Activated naive CD4-positive, alpha-beta T cell treated with Interleukin-2 at 50 U/mL for 16 hours (primary cell): ENCODE measurements at regions not wholly inside any gene's neighbourhood (a gene's known extent, or its start where the extent isn't known, plus 50 kb on each side); places are given as distances from the start of the nearest gene placed in this dataset.

ENCODE experiments used
- DNase-seq: peaks from one replicate; pipeline ENCODE4 v3.0.0-alpha.2; 2020

DNA sequence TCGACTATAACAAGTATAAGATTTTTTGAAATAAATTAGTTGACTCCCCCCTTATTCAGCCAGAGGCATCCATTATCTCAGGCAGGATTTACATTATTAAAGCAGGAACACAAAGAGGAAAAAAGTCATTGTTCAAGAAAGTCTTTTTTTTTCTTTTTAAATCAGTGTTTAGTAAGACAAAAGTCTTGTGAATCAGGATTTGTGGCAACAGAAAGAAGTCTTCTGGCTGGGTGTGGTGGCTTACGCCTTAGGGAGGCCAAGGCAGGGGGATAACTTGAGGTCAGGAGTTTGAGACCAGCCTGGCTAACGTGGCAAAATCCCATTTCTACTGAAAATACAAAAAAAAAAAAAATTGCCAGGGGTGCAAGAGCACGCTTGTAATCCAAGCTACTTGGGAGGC, 505.5 kb downstream of the LMO4 start:
- DNase-seq, result no peak

DNA sequence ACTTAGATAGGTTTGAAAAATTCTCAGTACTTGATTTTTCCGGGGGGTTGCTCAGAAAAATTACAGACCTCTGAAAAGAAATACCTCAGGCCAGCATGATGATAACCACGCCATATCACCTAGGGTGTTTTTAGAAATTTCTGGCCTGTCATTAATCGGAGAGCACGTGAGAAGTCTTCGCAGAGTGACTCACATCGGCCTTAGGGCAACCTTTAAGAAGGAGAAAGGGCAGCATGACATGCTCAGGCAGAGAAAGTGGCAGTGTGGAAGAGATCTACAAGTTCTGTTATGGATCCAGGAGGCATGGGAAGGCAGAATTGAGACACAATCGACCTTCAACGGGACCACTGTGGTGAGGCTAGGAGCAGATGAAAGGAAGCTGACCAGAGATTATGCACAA, 506.3 kb downstream of the LMO4 start:
- DNase-seq, result no peak

- no peak for DNase-seq
These were observed 512.1 kb downstream of the LMO4 start for GRCh38 chr1:87840767-87841166.

DNA sequence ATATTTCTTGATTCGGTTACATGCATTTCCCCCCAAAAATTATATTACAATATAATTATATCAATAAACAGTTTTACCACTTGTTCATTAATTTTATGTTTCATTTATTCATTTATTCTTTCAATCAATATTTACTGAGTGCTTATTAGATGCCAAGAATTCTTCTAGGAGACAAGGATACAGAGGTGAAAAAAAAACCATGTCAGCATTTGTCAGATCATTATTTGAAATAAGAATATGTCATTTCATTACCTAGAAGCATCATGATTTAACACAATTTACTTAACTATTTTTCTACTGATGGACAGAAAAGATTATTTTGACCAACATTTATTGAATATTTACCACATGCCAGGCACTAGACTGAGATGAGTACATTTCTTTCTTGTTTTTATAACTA, 512.7 kb downstream of the LMO4 start:
- no peak for DNase-seq

- no peak for DNase-seq
These were observed 513.5 kb downstream of the LMO4 start for GRCh38 chr1:87842156-87842555.

DNA sequence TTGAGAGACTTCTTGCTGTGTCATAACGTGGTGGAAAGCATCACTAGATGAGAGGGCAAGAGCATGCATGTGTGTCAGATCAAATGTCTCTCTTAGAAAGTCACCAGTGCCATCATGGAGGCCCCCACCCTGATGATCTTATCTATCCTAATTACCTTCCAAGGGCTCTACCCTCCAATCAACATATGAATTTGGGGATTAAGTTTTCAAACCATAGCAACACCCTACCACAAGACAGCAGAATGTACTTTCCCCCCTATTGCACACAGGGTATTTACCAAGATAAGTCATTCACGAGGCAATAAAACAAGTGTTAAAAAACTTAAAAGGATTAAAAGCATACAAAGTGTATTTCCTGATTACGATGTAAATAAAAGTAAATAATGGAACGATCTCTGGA, 515.6 kb downstream of the LMO4 start:
- no peak for DNase-seq

DNA sequence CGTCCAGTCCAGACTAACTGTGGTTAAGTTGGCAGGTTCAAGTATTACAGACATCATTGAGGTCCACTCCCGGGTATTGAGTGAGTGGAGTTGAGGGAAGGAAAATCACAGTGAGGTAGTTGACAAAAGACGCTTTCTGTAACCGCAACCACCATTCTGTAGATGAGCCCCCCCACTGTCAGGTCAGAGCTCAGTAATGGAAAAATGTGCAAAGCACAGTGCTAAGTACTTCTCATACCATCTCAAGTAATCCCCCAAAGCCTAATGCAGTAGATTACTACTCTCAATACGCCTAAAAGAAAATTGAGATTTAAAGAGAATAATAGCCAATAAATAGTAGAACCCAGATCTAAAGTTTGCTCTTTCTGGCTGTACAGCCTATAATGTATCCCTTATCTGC, 522.8 kb downstream of the LMO4 start:
- DNase-seq, result no peak

DNA sequence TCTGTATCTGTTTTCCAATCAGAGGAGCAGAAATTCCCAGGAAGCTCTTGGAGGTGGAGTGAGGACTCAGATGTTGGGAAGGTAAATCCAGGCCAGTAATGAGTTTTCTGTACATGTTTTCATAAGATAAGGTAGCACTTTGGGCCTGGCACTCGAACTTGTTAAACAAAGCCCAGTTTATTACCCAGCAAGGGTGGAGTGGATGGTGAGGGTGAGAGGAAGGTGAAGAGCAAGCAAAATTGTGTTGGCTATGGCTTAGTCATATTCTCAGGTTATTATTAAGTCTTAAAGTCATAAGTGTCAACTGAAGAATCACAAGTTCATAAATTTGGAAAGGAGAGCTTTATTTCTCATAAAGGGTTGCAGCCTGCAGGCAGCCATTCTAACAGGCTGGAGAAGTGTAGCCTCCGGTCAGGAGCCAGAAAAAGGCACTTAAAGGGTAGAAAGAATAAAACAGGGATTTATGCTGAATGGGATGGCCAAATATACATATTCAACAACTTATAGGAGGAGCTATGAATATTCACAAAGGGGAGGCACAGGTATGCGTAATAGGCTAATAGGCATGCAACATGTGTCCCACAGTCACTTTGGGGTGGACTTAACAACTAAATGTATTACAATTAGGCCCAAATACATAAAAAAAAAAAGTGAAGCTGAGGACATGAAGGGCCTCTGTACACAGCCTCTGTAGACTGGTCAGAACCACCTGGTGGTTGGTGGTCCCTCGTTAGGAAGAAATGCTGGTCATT, 523.9 kb downstream of the LMO4 start:
- DNase-seq, result no peak

GRCh38 chr1:87853576-87854351, 525.1 kb downstream of the LMO4 start:
- DNase-seq, result no peak

GRCh38 chr1:87863317-87863716, 534.6 kb downstream of the LMO4 start:
- DNase-seq, result no peak

DNA sequence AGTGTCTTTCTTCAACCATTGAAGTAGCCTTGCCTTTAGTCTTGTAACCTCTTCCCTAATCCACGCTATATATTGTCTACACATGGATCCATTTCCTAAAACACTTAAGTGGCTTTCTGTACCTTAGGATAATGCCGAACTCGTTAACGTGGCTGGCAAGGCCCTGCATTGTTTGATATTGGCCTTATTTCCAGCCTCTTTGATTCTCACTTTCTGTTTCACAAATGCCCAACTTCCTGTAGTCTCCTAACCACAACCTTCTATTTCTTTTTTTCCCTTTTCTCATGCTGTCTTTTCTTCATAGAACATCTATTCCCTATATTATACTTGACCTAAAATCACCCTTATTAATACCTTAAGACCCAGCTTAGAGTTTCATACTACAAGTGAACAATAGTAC, 536.0 kb downstream of the LMO4 start:
- no peak for DNase-seq

DNA sequence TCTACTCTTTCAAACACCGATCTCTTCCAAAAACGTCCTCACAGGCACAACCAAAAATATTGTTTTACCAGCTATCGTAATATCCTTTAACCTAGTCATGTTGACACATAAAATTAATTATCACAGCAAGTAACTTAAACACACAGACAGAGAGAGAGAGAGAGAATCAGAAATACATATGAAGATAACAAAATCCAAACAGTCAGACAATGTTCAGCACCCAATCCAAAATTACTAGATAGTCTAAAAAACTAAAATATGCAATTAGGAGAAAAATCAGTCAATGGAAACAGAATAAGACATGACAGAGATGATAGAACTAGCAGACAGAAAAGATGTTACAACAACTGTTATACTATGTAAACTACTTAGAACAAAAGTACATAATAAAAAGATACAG, 537.7 kb downstream of the LMO4 start:
- no peak for DNase-seq

GRCh38 chr1:87867626-87868025, 538.9 kb downstream of the LMO4 start:
- DNase-seq, result no peak

DNA sequence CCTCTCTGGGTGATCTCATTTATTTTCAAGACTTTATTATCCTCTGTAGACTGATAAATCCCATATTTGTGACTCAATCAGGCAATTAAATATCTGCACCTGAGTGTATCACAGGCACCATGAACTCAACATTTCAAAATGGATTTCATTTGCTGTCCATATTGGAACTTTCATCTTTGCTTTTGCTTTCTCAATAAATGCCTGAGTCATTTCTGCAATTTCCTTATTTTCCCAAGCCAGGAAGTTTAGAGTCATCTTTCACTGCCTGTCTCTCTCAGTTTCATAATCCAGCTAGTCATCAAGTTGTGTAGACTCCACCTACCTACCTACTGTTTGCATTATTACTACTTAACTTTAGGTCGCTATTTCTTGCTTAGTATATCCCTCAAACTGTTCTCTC, 540.9 kb downstream of the LMO4 start:
- DNase-seq, result no peak

GRCh38 chr1:87872189-87872588, 543.5 kb downstream of the LMO4 start:
- DNase-seq, result no peak

DNA sequence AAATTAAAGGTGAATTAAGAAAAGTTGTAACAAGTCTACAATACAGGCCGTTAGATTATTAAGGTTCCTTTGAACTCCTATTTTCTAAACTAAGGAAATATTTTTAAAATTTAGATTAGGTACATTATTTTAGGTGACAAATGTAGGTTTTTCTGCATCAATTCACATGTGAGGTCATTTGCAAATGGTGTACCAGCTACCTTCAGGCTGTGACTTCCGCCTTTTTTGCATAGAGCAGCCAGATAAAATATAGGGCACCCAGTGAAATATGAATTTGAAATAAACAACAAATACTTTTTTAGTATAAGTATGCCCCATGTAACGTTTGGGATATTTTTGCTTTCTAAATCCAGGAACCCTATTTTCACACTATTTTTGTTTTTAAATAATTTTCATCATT, 544.0 kb downstream of the LMO4 start:
- no peak for DNase-seq

DNA sequence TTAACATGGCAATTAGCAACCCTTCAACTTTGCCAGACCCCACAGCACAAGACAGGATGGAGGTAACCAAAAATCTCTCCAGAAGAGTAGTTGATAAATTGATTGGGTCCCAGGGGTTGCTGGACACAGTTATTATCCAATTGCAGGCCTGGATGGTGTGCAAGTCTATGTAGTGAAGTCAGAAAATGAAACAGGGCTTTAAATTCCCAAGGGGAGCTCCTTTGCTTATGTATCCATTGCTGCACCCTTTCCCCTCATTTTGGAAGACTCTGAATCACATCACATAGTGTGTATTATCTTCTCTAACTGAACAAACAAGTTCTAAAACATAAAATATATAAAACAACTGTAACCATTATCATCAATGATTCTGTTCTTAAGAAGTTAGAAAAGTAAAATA, 550.2 kb downstream of the LMO4 start:
- DNase-seq, result no peak

- no peak for DNase-seq
These were observed 551.5 kb downstream of the LMO4 start for GRCh38 chr1:87880098-87880760.

DNA sequence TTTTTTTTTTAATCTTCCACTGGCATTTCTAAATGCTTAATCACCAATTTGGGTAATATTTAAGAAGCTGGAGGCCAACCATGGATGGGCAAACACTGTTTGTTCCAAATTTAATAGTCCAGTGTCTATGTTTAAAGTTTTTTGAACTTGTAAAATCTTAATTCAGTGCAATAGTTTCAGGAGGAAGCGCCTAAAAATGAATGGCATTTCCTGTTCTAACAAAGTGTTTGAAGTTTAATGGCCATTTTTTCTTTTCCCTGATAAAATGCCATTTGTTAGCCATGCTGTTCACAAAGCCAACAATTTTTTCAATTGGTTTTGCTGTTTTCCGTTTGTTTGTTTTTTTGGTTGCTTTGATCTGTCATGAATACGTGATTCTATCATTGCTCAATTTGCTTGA, 552.1 kb downstream of the LMO4 start:
- DNase-seq, result no peak

- no peak for DNase-seq
These were observed 555.2 kb downstream of the LMO4 start for GRCh38 chr1:87883906-87884305.

- no peak for DNase-seq
These were observed 555.9 kb downstream of the LMO4 start for GRCh38 chr1:87884581-87884980.

DNA sequence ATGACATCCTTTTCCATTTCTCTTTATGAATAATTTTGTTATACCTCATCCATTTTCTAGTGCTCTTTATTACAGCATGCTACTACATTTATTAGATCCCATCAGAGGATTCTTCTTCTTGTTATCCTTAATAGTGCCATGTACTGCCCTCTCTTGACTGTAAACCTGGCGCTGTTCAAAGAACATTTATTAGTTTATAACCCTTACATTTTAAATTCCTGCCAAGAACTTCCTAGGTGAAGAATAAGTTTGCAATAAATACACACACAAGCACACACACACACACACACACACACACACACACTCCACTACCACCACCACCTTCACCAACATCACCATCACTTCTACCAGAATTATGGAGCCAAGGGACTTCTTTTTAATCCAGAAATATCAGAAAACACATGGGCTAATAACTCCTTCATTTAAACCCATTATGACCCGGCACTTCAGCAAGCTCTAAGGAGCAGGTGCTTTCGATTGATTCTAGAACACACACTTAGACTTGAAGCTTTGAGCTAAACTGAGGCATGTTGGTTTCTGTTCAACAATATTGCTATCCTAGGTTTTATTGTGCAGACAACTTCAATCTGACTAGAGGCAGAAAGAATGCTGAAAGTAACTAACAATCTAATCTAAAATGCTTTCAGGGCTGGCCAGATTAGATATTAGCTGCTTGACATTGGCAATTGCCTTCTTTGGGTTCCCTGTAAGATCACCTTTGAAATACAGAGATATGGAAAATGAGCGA, 556.8 kb downstream of the LMO4 start:
- no peak for DNase-seq

- no peak for DNase-seq
These were observed 558.4 kb downstream of the LMO4 start for GRCh38 chr1:87887100-87887499.
